ENCODE measurements at regions not wholly inside any gene's neighbourhood (a gene's known extent, or its start where the extent isn't known, plus 50 kb on each side); places are given as distances from the start of the nearest gene placed in this dataset.
"Not testable (repeated sequence)": the region's sequence is repeated elsewhere in the genome, so short reads cannot be mapped to it uniquely, and the experiment has no call there.

DNA sequence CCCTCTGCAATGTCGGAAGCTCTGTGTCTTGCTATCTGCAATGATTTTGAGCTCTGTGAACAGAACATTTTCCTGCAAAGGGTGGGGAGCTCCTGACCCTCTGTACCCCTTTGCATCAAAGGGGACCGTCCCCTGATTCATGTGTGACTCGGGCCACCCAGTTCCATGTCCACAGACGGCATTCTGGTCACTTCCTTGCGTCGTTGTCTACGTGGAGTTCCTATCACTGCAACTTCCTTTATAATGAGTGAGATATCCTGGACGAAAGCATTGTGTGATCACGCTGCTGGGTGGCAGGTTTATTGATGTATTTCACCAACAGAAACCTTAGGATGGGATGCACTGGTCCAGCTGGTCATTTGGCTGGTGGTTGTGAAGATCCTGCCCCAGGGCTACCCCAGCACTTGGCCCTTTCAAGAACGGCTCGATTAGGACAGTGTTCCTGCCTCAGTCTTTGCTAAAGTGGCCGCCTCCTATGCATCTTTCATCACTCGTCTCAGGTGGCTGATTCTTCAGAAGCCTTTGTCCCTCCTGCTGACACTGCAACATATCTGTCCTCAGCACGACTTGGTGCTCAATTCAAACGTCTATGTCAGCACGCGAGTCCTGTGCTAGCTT lies 202.7 kb downstream of the ACKR3 start:
- no peak for DNase-seq (ENCODE audit: low spot score)

- DNase-seq (ENCODE audit: low spot score), result no peak
Observed at GRCh38 chr2:236773206-236773605, 203.6 kb downstream of the ACKR3 start.

DNA sequence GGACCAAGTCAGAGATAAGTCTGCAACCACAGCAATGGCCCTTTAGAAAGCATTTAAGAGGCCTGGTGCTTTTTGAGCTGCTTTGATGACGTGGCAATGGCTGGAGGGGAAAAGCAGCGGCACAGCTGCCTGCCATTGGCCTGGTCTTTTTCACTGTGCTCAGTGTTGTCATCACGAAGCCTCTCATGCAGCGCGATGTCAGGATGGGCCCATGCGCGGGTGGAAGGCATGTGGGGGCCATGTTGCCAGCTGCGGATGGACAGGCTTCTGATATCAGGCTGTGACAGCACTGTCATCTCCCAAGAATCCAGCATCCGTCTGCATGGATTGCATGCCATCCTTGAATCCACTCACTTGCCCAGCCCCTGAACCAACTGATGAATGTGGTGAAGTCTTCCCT lies 204.5 kb downstream of the ACKR3 start:
- DNase-seq (ENCODE audit: low spot score), result no peak

DNA sequence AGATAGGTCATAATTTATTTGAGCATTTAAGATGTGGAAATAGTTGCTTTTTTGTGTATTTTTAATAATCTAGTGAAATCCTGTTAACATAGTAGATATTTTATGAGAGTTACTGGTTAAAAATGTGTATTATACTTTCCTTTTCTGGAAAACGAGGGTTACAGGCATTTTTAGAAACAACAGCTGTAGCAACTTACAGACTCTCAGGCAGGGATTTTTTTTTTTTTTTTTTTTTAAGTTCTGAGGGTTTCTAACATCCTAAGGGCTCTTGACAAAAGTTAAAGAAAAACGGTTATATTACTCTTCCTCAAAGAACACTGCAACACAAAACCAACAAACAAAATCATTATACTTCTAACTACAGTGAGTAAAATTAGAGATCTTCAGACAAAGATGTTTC lies 205.9 kb downstream of the ACKR3 start:
- DNase-seq (ENCODE audit: low spot score), result no peak

DNA sequence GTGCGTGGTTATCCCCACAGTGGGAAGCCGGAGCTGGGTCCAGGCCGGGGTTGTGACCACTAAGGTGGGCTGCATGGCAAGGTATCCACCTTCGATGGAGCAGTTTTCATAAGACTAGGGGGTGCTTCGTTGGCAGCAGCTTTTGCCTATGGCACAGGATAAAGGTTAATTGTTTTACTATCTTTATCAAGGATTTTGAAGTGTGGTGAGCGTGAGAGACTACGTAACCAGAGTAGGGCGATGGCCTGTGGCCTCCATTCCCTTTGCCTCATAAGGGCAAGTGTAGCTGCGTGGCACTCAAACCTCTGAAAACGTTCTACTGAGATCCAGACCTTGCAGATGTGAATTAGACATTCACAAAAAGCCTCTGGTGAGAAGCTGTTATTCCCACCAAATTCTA lies 206.6 kb downstream of the ACKR3 start:
- DNase-seq (ENCODE audit: low spot score), result no peak

- no peak for DNase-seq (ENCODE audit: low spot score)
Observed at GRCh38 chr2:236776695-236777251, 207.1 kb downstream of the ACKR3 start.

DNA sequence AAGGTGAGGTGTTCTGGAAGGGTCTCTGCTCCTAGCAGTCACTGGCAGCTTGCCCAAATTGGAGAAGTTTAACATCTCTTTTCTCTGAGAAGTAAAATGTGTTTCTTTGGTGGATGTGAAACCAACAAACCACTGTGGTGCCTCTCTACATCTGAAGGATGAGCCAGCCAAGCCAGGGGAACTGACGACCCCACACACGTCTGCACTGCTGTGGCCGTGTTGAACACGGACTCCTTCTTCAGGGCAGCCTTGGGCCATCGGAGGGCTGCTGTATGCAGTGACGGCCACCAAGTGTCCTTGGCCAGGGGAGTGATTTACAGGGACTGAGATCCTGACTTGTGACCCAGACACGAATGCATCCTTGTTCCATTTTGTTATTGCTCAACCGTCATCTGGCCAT lies 207.8 kb downstream of the ACKR3 start:
- no peak for DNase-seq (ENCODE audit: low spot score)

DNA sequence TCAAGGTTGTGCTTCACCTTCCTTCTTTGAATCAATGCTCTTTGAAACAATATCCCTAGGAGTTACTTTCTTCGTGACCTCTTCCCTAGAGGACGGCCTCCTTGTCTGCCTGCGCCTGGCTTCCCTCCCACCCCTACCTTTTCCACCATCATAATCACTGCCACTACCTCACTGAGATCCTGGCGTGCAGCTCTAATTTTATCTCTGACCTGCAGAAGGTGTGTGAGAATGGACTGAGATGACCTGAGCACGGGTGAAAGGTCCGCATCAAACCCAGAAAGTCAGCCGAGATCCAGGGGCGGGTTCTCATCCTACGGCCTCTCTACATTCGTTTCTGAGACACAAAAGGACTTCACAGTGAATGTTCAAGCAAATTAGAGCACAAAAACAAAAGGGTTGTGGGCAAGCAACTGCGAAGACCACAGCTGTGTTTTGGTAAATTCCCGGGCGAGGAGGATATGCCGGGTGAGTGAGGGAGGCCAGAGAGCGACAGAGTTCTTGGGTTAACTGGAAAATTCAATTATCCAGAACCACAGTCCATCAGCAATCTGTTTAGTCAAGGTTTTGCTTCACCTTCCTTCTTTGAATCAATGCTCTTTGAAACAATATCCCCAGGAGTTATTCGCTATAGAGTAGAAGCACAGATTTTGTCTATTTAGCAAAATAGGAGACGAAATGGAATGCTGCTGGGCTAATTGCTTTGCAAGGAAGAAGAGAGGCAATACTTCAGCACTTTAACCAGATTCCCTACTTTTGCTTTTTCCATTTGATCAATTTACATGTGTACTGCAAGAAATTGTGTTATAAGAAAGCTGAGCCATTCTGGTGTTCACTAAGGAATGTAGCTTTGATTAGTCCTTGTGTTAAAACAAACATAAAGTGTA lies 212.6 kb downstream of the ACKR3 start:
- no peak for DNase-seq (ENCODE audit: low spot score)

- DNase-seq (ENCODE audit: low spot score), result no peak
Observed at GRCh38 chr2:236782938-236783337, 213.3 kb downstream of the ACKR3 start.

GRCh38 chr2:236783417-236784020 lies 213.9 kb downstream of the ACKR3 start:
- DNase-seq (ENCODE audit: low spot score), result no peak

DNA sequence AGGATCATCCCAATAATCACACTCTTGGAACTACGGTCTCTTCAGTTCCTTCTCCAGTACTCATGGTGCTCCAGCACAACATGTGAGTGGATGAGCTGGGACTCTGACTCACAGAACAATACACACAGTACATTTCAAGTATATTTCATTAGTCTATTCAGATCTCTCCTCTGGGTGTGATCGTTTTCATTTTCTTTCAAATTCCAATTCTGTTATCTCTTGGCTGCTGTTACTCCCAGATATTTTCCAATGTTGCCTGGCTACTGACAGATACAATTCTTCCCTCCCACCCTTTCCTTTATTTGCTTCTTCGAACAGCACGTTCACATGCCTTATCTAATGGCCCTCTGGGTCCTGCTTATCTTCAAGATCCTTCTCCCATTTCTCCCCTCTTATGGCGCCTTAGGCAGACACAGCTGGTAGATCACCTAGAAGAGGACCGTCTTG lies 216.0 kb downstream of the ACKR3 start:
- no peak for DNase-seq (ENCODE audit: low spot score)

- no peak for DNase-seq (ENCODE audit: low spot score)
Observed at GRCh38 chr2:236786751-236787150, 217.1 kb downstream of the ACKR3 start.

- not testable (repeated sequence) for DNase-seq (ENCODE audit: low spot score)
Observed at GRCh38 chr2:236787376-236787775, 217.8 kb downstream of the ACKR3 start.

DNA sequence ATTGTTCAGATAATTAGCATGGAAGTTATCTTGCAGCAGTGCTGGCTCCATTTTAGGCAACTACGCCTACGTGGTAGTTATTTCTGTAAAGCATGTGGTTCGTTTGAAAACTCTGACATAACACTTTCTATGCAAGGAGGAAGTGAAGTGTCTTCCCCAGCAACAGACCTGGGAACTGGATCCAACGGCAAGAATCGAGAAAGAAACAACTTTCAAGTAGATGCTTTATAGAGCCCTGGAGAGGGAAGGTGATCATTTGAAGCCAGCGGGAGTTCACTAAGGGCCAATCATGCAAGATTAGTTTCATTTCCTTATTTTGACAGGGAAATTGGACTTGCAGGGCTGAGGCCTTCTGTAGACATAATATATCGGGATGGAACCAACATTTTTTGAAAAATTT lies 218.3 kb downstream of the ACKR3 start:
- DNase-seq (ENCODE audit: low spot score), result peak; percentile 80

DNA sequence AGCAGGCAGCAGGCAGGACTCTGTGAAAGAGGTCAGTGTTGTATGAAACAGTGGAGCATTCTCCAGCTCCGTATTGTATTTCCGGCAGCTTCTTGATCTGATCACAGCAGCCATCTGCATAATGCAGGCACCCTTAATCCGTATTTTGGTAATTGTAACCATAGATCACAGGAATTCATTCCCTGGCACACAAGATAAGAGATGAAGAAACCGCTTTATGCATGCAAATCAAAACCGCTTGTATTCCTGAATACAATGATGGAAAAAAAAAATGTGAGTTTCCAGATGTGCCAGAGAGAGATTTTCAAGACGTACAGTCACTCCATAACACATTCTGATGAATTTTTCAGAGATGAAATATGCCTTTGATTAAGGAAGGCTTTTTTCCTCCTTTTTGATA lies 221.3 kb downstream of the ACKR3 start:
- DNase-seq (ENCODE audit: low spot score), result peak; percentile 52

- no peak for DNase-seq (ENCODE audit: low spot score)
Observed at GRCh38 chr2:236793023-236794011, 223.7 kb downstream of the ACKR3 start.

DNA sequence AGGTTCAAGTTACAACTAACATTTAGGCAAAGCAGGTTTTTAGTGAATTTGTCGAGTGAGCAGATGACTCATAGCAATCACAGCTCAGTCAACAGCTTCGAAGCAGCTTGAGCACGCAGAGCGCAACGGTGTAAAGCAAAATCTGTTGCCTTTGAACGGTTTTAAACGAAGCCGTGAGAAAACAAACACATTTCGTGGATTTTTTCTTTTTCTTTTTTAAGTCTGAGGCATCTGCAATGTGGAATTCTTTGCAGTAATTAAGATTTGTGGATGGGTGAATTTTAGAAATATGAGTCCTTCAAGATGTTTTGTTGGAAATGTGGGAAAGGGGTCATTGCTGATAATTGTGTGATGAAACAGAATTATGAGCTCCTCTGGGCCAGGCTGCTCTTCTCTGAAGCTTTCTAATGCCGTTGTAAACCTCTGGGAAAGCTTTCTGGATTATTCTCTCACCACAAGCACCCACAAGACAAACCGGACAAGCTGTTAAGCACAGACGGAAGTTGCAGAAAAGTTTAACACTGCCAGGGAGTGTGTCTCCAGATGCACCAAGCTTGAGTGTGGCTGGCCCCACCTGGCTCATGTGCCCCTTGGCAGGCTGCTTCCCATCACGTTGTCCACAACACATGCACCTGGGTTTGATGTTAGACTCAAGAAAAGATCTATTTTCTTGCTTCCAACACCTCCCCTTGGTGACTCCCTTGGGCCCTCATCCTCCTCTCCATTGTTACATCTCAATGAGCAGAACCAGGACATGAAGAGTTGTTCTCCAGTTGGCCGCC lies 224.7 kb downstream of the ACKR3 start:
- no peak for DNase-seq (ENCODE audit: low spot score)

DNA sequence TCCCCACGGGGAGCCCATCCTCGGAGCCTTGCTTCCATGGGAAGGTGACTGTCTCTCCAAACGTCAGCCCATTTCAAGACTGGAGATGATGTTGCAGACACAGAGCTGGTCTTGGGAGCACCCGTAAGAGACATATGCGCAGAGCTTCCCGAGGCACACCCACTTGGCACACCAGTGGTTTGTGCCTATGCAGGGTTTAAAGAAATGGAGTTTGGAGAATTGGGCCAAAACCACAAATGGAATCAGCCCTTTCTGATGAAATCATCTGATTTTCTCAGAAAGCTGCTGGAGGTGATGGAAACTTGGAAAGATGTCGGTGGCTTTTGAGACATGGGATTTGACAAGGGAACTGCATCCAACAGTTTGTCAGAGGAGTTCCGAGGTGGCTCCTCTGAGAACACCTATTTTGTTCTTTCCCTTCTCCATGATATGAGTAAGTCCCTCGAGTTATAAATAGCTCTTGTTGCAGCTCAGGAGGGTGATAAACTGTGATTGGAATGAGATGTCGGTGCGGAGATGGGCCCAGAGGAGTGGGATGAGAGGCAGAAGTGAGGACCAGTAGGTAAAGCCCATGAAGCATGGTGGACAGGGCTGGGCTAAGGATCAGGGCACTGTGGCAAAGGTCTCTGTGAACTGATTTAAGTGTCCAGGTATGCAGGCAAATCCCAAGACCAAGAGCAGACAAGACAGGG lies 225.7 kb downstream of the ACKR3 start:
- DNase-seq (ENCODE audit: low spot score), result no peak

DNA sequence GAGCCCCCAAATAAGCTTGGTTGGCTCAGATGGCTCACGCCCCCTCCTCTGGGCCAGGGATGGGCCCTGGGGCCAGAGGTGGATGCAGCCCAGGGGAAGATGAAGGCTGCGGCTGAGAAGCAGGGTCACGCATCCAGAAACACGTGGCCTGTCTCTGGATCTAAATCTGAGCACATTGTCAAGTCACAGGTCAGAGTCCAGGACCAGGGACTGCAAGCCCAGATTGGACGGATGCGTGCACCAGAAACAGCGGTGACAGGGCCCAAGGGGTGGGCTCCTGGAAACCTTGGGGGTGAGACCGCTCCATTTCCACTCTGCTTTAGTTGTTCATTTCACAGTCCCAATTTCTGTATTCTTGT lies 226.2 kb downstream of the ACKR3 start:
- no peak for DNase-seq (ENCODE audit: low spot score)

DNA sequence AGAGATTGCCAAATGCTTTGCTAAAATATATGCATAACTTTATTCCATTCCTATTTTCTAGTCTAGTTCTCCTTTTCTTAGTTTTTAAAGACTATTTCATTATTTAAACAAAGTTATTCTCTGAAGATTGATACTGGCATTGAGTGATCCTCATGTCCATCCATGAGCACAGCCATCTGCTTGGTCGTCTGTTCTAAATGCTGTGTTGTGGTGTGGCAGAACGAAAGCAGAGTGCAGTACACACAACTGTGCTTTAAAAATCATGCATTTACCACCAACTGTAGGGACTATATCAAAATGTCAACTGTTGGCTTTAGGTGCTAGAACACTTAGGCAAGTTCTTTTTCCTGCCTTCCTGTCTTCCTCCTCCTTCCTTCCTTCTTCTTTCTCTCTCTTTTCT lies 226.6 kb downstream of the ACKR3 start:
- DNase-seq (ENCODE audit: low spot score), result no peak

Measured in pons (tissue), 1 donor.